WTC11 (cell line): ENCODE measurements at regions not wholly inside any gene's neighbourhood (a gene's known extent, or its start where the extent isn't known, plus 50 kb on each side); places are given as distances from the start of the nearest gene placed in this dataset.

ENCODE experiments used
- TCF7 ChIP-seq: sonication (generic); formaldehyde crosslinking; IDR thresholded peaks from 2 replicates; pipeline ENCODE4 v1.8.0; 2022; ENCODE audit warnings: mild to moderate bottlenecking, low read depth, missing genetic modification reagents, moderate library complexity
- TF ChIP-seq, protein P1 (sequence below): sonication (generic); formaldehyde crosslinking; IDR thresholded peaks from 2 replicates; pipeline ENCODE4 v1.8.1; 2023; ENCODE audit warnings: mild to moderate bottlenecking, missing genetic modification reagents, moderate library complexity

DNA sequence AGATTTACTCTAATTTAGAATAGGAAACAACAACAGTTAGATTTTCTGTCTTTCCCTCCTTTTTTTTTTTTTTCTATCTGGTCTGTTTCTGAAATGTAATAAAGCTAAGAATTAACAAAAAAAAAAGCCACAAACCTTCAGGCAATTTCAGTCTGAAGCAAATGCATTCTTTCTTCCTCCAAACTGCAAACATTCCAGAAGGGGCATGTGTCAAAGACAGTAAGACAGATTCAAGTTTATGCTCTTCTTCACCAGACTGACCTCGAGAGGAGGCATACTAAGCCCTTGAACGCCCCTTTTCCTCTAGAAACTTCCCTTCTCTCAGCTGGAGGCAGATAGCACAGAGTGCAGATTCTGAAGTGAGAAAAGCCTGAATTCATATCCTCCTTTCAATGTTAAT is 654.6 kb upstream of the LMCD1 start:
- TF ChIP-seq, protein P1, sequence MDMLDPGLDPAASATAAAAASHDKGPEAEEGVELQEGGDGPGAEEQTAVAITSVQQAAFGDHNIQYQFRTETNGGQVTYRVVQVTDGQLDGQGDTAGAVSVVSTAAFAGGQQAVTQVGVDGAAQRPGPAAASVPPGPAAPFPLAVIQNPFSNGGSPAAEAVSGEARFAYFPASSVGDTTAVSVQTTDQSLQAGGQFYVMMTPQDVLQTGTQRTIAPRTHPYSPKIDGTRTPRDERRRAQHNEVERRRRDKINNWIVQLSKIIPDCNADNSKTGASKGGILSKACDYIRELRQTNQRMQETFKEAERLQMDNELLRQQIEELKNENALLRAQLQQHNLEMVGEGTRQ (CRISPR knock-in tag) = no peak
- no peak for TF ChIP-seq TCF7 (CRISPR knock-in tag)
